ENCODE measurements at regions not wholly inside any gene's neighbourhood (a gene's known extent, or its start where the extent isn't known, plus 50 kb on each side); places are given as distances from the start of the nearest gene placed in this dataset.

DNA sequence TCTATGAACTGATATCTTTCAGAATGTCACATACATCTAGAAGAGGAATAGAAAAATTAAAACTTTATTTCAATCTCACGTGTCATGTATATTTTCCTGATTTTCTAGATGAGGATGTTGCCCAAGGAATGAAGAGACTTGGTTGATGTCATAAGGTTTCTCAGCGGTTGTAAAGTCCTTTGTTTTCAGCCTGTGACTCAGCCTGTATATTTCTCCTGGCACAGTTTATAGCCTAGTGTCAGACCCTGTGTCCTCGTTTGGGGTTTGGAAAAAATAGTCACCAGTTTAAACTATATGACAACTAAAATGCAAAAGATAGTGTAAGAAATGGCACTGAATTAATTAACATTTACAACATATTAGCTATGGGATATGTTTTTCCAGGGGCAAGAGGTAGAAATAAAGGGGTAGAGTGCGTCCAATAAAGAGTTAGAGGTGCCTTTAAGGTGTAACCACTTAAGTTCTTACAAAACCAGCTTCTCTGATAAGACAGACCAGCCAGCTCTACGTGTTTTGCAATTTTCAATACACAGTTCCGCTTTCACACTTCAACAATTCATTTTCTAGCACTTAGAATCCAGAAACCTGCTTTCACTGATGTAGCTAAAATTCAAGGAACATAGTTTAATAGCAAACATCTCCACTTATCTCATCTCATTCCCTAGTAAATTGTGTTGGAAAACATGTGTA lies 1432.6 kb upstream of the TENM4 start:
- intact Hi-C loops (cut with micrococcal nuclease): no loop called here

GRCh38 chr11:80872116-80872728 lies 1431.4 kb upstream of the TENM4 start:
- intact Hi-C loops (cut with micrococcal nuclease): no loop called here

GRCh38 chr11:80868831-80869230 lies 1428.0 kb upstream of the TENM4 start:
- intact Hi-C loops (cut with micrococcal nuclease): no loop called here

DNA sequence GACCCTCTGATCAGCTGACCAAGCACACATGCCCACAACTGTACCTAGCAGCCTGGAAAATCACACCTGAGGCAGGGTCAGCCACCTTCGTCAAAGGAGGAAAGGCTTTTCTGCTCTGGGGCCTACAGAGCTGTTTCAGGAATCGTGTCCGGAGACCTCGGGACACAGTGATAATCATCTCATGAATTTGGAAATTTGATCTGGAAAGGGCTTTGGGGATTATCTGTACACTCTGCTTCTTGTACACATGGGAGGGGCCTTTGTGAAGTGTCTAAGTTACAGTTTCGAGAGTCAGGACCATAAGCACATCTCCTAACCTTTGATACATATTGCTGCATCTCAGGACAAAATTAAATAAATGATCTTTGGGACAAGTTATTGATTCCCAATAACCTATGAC lies 1421.2 kb upstream of the TENM4 start:
- intact Hi-C loops (cut with micrococcal nuclease): no loop called here

- intact Hi-C loops (cut with micrococcal nuclease): no loop called here
Measured at GRCh38 chr11:80861193-80861592, 1420.4 kb upstream of the TENM4 start.

- intact Hi-C loops (cut with micrococcal nuclease): no loop called here
Measured at GRCh38 chr11:80860632-80861031, 1419.8 kb upstream of the TENM4 start.

- intact Hi-C loops (cut with micrococcal nuclease): no loop called here
Measured at GRCh38 chr11:80856066-80856465, 1415.2 kb upstream of the TENM4 start.

DNA sequence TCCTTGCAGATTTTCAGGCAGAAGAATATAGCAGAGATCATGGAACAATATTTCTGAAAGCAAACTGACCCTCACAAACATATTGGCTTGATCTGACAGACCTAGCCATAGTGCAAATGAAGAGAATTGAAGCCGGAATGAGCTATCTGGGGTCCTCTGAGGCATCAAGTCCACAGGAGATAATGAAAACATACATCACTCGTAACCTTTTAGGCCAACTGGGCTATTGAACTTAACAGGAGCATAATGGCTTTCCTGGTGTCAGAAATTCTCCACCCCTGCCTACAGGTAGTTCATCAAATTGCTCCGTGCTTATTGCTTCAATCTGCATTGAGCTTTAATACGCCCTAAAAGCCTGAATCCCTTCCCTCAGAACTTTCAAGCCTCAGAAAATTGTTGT lies 1414.6 kb upstream of the TENM4 start:
- intact Hi-C loops (cut with micrococcal nuclease): no loop called here

- intact Hi-C loops (cut with micrococcal nuclease): no loop called here
Measured at GRCh38 chr11:80849253-80849652, 1408.4 kb upstream of the TENM4 start.

GRCh38 chr11:80846979-80847378 lies 1406.1 kb upstream of the TENM4 start:
- intact Hi-C loops (cut with micrococcal nuclease): no loop called here

DNA sequence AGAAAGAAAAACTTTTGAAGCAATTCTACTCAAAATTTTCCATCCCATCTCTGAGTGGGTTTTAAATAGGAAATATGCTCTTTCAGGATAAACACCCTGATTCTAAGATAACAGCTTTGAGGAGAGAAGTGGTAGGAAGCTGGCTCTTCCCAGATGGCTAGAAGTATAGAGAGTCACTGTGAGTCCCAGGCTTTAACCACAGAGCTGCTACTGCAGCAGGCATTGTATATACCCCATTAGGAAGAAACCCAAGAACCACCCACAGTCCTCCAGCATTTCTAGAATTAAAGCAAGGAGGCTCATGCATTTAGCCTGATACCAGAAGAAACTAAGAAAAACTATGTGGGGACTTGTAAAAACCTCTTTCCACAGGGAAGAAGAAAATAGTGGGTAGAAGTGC lies 1405.6 kb upstream of the TENM4 start:
- intact Hi-C loops (cut with micrococcal nuclease): no loop called here

DNA sequence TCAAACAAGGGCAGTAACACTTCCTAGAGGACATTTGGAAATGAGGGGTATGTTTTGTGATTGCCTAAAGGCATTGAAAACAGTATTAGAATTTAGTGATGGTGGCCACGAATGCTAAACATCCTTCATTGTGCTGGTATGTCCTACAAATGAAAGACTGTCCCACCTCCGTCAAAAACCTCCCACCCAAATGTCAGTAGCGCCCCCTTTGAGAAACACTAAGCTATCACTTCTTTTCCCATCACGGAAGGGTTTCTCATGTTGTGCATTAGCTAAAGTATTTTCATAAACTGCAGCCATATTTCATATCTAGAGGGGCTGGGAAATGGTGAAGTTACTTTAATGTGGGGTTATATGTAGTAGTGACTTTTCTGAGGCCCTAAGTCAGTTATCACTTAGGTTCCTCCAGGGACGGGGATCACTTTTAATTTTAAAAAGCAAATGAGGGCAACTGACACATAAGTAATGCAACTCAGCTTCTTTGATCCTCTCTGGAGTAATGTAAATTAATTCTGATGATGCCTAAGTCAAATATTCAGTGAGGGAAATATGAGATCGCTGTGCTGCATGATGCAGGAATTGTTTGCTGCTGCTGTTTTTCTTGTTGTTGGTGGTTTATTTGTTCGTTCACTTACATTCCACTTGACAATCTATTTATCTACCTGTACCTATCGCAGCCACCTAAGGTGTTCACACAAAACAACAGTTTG lies 1403.4 kb upstream of the TENM4 start:
- intact Hi-C loops (cut with micrococcal nuclease): no loop called here

GRCh38 chr11:80843266-80843974 lies 1402.6 kb upstream of the TENM4 start:
- intact Hi-C loops (cut with micrococcal nuclease): no loop called here

- intact Hi-C loops (cut with micrococcal nuclease): no loop called here
Measured at GRCh38 chr11:80842246-80842645, 1401.4 kb upstream of the TENM4 start.

DNA sequence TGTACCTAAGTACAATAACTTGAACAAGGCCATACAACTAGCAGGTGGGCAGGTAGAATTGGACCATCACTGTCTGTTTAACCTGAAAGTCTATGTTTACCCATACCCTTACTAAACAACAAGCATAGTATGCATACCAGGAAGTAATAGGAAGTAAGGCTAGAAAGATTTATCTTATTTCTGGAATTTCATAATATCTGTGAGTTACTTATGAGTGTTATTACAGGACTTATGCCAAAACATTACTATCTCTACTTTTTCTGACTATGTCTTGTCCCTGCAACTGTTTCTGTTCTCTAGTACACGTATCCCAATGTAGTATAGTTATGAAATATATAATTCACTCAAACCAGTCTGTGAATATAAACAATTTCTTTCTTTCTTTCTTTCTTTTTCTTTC lies 1400.8 kb upstream of the TENM4 start:
- intact Hi-C loops (cut with micrococcal nuclease): no loop called here

DNA sequence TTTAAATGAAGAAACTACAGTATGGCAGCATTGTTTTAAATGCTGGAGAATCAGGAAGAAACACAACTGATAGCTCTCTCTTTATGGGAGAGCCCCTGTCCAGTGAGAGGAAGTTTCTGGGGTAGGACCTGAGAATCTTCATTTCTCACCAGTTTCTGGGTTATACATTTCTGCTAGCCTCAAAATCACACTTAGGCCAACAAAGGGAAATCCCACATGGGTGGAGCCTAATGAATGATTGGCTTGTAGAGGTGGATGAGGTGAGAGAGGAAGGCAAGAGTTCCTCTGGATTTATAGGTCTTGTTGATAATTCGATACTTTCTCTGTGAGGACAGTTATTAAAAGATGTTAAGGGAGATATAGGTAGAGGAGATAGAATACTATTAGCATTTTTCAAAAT lies 1397.3 kb upstream of the TENM4 start:
- intact Hi-C loops (cut with micrococcal nuclease): no loop called here

DNA sequence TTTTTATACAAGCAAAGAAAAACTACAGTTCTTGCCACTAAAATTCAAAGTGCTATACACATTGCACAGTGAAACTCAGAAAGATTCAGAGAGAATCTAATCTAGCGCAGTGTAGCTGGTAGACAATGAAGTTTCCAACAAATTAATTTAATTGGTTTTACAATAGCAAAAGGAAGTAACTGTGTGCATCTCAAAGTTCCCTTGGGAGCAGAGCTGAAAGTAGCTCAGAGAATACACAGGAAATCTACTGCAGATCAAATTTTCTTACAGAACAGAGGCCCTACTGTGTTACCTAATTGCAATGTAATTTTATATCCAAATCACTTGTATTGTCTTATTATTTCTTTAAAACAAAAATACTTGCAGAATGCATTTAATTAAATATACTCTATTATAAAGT lies 1396.2 kb upstream of the TENM4 start:
- intact Hi-C loops (cut with micrococcal nuclease): no loop called here

DNA sequence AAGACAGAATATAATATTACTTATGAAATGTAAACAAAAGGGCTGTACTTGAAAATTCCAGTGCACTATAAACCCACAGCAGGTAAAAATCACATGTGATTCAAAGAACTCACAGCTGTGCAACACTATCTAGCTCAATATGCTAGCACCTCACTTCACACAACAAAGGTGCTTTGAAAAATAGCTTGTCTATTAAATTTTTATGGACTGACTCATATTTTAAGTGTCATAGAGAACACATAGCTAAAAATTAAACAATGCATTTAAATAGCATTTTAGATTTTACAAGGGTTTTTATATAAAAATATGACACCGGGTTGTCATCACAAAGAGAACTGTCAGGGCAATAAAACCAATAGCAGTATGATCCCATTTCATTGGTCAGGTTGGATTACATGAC lies 1390.5 kb upstream of the TENM4 start:
- intact Hi-C loops (cut with micrococcal nuclease): no loop called here

GRCh38 chr11:80827781-80828180 lies 1387.0 kb upstream of the TENM4 start:
- intact Hi-C loops (cut with micrococcal nuclease): no loop called here

DNA sequence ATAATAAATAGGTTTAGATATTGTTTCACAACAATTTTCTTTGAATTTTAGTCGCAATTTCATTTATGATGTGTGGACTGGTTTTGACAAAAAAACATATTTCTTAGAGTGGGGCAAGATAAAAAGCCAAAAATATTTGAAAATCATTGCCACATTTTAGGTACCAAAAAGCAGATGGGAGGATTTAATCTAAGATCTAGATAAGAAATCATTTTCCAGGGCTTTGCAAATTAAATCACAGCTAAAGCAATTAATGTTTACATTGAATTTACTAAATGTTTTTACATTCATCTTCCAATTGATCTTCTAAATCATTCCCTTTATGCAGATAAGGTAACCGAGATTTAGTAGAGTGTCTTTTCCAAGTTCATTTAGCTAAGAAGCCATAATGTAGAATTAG lies 1386.0 kb upstream of the TENM4 start:
- intact Hi-C loops (cut with micrococcal nuclease): no loop called here

- intact Hi-C loops (cut with micrococcal nuclease): no loop called here
Measured at GRCh38 chr11:80822308-80822707, 1381.5 kb upstream of the TENM4 start.

DNA sequence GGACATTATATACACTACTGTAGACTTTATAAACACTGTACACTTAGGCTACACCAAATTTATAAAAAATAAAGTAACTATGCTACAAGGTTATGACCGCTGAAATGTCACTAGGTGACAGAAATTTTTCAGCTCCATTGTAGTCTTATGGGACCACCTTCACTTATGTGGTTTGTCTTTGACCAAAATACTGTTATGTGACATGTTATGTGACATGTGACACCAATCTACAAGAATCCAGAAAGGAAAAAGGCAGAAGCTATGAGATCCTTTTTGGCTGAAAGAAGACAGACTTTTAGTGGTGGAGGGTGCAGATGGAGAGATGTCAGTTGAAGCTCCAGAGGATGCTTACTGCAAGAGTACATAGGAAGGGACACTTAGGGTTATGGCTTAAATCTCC lies 1378.4 kb upstream of the TENM4 start:
- intact Hi-C loops (cut with micrococcal nuclease): no loop called here
